Neural cell (in vitro differentiated cells): ENCODE measurements at regions not wholly inside any gene's neighbourhood (a gene's known extent, or its start where the extent isn't known, plus 50 kb on each side); places are given as distances from the start of the nearest gene placed in this dataset.

Experiments used
- H2AFZ ChIP-seq: fragments of 200-600, 300-800 bp; sonication (generic), shearing (Covaris generic); 2 replicates; pipeline ENCODE4 v1.6.0; 2014; ENCODE audit warnings: low read depth, mild to moderate bottlenecking, antibody characterized with exemption, low read length, moderate library complexity
- H3F3A ChIP-seq: fragments of 200-600 bp; shearing (Covaris generic); 2 replicates; pipeline ENCODE4 v1.6.1; 2016; ENCODE audit warnings: mild to moderate bottlenecking, moderate library complexity, mixed read lengths, antibody characterized with exemption, low read length; ENCODE audit not compliant: insufficient read depth, poor library complexity, severe bottlenecking
- H3K27ac ChIP-seq: fragments of 200-600, 300-800 bp; sonication (generic), shearing (Covaris generic); 2 replicates; pipeline ENCODE4 v1.5.1; 2014; ENCODE audit warnings: mild to moderate bottlenecking, low read length, moderate library complexity
- H3K27me3 ChIP-seq: fragments of 300-800, 200-600 bp; sonication (generic), shearing (Covaris generic); 2 replicates; pipeline ENCODE4 v1.6.0; 2014; ENCODE audit warnings: mild to moderate bottlenecking, low read depth, low read length, moderate library complexity; ENCODE audit not compliant: insufficient read depth
- H3K36me3 ChIP-seq: fragments of 300-800, 200-600 bp; sonication (generic), shearing (Covaris generic); 2 replicates; pipeline ENCODE4 v1.5.1; 2014; ENCODE audit warnings: mild to moderate bottlenecking, antibody characterized with exemption, low read length, moderate library complexity; ENCODE audit not compliant: insufficient read depth
- H3K4me2 ChIP-seq: fragments of 300-800, 200-600 bp; sonication (generic), shearing (Covaris generic); 2 replicates; pipeline ENCODE4 v1.6.0; 2014; ENCODE audit warnings: mild to moderate bottlenecking, low read length
- H3K4me3 ChIP-seq: fragments of 300-800, 200-600 bp; sonication (generic), shearing (Covaris generic); 2 replicates; pipeline ENCODE4 v1.5.1; 2014; ENCODE audit warnings: mild to moderate bottlenecking, low read length, moderate library complexity
- H3K79me2 ChIP-seq: fragments of 200-600 bp; shearing (Covaris generic); replicated peaks from 2 replicates; pipeline ENCODE4 v1.6.0; 2014; ENCODE audit warnings: mild to moderate bottlenecking, low read length, moderate library complexity; ENCODE audit not compliant: insufficient read depth
- H3K9ac ChIP-seq: fragments of 300-800, 200-600 bp; sonication (generic), shearing (Covaris generic); 2 replicates; pipeline ENCODE4 v1.6.1; 2016; ENCODE audit warnings: mild to moderate bottlenecking, low read length, mixed read lengths
- H3K9me2 ChIP-seq: fragments of 200-600 bp; shearing (Covaris generic); 2 replicates; pipeline ENCODE4 v1.6.1; 2016; ENCODE audit warnings: mild to moderate bottlenecking, low read length, mixed read lengths; ENCODE audit not compliant: insufficient read depth
- H3K9me3 ChIP-seq: fragments of 200-600, 300-800 bp; sonication (generic), shearing (Covaris generic); 2 replicates; pipeline ENCODE4 v1.6.1; 2016; ENCODE audit warnings: mild to moderate bottlenecking, mixed run types, low read length, moderate library complexity, mixed read lengths
- H4K20me1 ChIP-seq: fragments of 200-600 bp; shearing (Covaris generic); 2 replicates; pipeline ENCODE4 v1.6.1; 2016; ENCODE audit warnings: mild to moderate bottlenecking, mixed run types; ENCODE audit not compliant: insufficient read depth
- EP300 ChIP-seq: fragments of 450-650 bp; conservative IDR thresholded peaks from 2 replicates; pipeline ENCODE4 v1.6.1; 2014; ENCODE audit warnings: antibody characterized with exemption, mild to moderate bottlenecking, moderate library complexity; ENCODE audit not compliant: poor library complexity, severe bottlenecking
- EZH2 ChIP-seq: fragments of 200-600, 300-800 bp; shearing (Covaris generic), sonication (generic); IDR thresholded peaks from 2 replicates; pipeline ENCODE4 v1.6.1; 2014; ENCODE audit warnings: antibody characterized with exemption, low read length, borderline replicate concordance, mild to moderate bottlenecking; ENCODE audit not compliant: insufficient read depth, poor library complexity, severe bottlenecking
- MXI1 ChIP-seq: fragments of 450-650 bp; conservative IDR thresholded peaks from 2 replicates; pipeline ENCODE4 v1.6.1; 2014; ENCODE audit warnings: antibody characterized with exemption, mild to moderate bottlenecking; ENCODE audit not compliant: poor library complexity, severe bottlenecking
- POLR2AphosphoS5 ChIP-seq: IDR thresholded peaks from 2 replicates; pipeline ENCODE4 v1.6.1; 2012
- RAD21 ChIP-seq: fragments of 450-650 bp; conservative IDR thresholded peaks from 2 replicates; pipeline ENCODE4 v1.6.1; 2014; ENCODE audit warnings: antibody characterized with exemption, mild to moderate bottlenecking, moderate library complexity
- SMC3 ChIP-seq: fragments of 450-650 bp; conservative IDR thresholded peaks from 2 replicates; pipeline ENCODE4 v1.6.1; 2014; ENCODE audit warnings: antibody characterized with exemption, mild to moderate bottlenecking, moderate library complexity; ENCODE audit not compliant: poor library complexity
- TAF1 ChIP-seq: IDR thresholded peaks from 2 replicates; pipeline ENCODE4 v1.6.1; 2012; ENCODE audit warnings: low read depth
- TF ChIP-seq, protein P1 (sequence below): fragments of 450-650 bp; IDR thresholded peaks from 2 replicates; pipeline ENCODE4 v1.5.1; 2014; ENCODE audit warnings: antibody characterized with exemption, mild to moderate bottlenecking, moderate library complexity; ENCODE audit not compliant: poor library complexity, severe bottlenecking
- TF ChIP-seq, protein P2 (sequence below): IDR thresholded peaks from 2 replicates; pipeline ENCODE4 v1.6.1; 2012; ENCODE audit warnings: borderline replicate concordance

DNA sequence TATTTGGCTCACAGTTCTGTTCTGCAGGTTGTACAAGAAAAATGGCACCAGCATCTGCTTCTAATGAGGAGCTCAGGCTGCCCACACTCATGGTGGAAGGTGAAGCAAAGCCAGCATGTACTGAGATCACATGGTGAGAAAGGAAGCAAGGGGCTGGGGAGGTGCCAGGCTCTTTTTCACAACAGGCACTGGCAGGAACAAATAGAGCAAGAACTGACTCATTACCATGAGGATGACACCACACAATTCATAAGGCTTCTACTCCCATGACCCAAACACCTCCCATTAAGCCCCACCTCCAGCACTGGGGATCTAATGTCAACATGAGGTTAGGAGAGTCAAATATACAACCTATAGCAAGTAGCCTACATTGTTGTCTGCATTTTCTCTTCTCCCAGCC lies 522.6 kb downstream of the RFC3 start:
- H3K9me2 ChIP-seq: no peaks in the 10 kb centered on the region
- TF ChIP-seq MXI1: no peak
- no peak for TF ChIP-seq TAF1
- no peak for TF ChIP-seq RAD21
- no peak for TF ChIP-seq EP300
- no peak for TF ChIP-seq POLR2AphosphoS5
- TF ChIP-seq EZH2: no peak
- no peak for TF ChIP-seq SMC3
- TF ChIP-seq, protein P1, sequence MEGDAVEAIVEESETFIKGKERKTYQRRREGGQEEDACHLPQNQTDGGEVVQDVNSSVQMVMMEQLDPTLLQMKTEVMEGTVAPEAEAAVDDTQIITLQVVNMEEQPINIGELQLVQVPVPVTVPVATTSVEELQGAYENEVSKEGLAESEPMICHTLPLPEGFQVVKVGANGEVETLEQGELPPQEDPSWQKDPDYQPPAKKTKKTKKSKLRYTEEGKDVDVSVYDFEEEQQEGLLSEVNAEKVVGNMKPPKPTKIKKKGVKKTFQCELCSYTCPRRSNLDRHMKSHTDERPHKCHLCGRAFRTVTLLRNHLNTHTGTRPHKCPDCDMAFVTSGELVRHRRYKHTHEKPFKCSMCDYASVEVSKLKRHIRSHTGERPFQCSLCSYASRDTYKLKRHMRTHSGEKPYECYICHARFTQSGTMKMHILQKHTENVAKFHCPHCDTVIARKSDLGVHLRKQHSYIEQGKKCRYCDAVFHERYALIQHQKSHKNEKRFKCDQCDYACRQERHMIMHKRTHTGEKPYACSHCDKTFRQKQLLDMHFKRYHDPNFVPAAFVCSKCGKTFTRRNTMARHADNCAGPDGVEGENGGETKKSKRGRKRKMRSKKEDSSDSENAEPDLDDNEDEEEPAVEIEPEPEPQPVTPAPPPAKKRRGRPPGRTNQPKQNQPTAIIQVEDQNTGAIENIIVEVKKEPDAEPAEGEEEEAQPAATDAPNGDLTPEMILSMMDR: no peak
- TF ChIP-seq, protein P2, sequence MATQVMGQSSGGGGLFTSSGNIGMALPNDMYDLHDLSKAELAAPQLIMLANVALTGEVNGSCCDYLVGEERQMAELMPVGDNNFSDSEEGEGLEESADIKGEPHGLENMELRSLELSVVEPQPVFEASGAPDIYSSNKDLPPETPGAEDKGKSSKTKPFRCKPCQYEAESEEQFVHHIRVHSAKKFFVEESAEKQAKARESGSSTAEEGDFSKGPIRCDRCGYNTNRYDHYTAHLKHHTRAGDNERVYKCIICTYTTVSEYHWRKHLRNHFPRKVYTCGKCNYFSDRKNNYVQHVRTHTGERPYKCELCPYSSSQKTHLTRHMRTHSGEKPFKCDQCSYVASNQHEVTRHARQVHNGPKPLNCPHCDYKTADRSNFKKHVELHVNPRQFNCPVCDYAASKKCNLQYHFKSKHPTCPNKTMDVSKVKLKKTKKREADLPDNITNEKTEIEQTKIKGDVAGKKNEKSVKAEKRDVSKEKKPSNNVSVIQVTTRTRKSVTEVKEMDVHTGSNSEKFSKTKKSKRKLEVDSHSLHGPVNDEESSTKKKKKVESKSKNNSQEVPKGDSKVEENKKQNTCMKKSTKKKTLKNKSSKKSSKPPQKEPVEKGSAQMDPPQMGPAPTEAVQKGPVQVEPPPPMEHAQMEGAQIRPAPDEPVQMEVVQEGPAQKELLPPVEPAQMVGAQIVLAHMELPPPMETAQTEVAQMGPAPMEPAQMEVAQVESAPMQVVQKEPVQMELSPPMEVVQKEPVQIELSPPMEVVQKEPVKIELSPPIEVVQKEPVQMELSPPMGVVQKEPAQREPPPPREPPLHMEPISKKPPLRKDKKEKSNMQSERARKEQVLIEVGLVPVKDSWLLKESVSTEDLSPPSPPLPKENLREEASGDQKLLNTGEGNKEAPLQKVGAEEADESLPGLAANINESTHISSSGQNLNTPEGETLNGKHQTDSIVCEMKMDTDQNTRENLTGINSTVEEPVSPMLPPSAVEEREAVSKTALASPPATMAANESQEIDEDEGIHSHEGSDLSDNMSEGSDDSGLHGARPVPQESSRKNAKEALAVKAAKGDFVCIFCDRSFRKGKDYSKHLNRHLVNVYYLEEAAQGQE: no peak
- H3K27ac ChIP-seq: no peak overlapping the region
- no peak overlapping the region for H3K9ac ChIP-seq
- H3K9me3 ChIP-seq: no peaks in the 10 kb centered on the region
- no peaks in the 10 kb centered on the region for H3K27me3 ChIP-seq
- no peak overlapping the region for H3K4me3 ChIP-seq
- no peaks in the 10 kb centered on the region for H3F3A ChIP-seq
- H2AFZ ChIP-seq: no peak overlapping the region
- no peak overlapping the region for H3K4me2 ChIP-seq
- no peaks in the 10 kb centered on the region for H3K79me2 ChIP-seq
- no peaks in the 10 kb centered on the region for H3K36me3 ChIP-seq
- no peaks in the 10 kb centered on the region for H4K20me1 ChIP-seq

DNA sequence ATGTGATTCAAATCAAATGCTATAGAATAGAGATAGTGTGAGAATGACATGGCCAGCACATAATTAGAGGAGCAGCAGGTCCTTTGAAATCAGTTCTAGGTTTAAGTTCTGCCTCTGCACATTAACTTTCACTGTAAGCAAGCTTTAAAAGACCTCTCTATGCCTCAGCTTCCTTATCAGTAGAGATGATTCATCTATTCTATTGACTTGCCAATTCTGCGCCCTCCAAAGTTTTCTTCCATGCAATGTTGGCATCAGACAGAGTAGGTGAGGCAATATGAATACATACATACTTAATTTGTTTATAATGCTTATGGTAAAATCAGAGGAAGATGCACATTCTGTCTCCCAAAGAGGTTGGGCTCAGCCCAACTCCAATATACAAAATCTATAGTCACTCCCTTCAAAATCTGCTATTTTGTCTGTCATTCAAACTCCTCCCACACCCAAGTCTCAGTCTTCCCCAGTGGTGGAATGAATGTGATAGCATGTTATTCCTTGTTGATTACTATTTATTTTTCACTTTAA lies 525.5 kb downstream of the RFC3 start:
- H3K36me3 ChIP-seq: no peaks in the 10 kb centered on the region
- H3F3A ChIP-seq: no peaks in the 10 kb centered on the region
- H3K9ac ChIP-seq: no peak overlapping the region
- no peak for TF ChIP-seq EP300
- TF ChIP-seq, protein P1: no peak
- TF ChIP-seq POLR2AphosphoS5: no peak
- TF ChIP-seq, protein P2: no peak
- TF ChIP-seq RAD21: no peak
- no peak for TF ChIP-seq MXI1
- TF ChIP-seq SMC3: no peak
- no peak for TF ChIP-seq EZH2
- TF ChIP-seq TAF1: no peak
- no peak overlapping the region for H3K4me3 ChIP-seq
- no peak overlapping the region for H3K4me2 ChIP-seq
- no peaks in the 10 kb centered on the region for H3K79me2 ChIP-seq
- no peaks in the 10 kb centered on the region for H4K20me1 ChIP-seq
- no peaks in the 10 kb centered on the region for H3K9me3 ChIP-seq
- H3K27me3 ChIP-seq: no peaks in the 10 kb centered on the region
- no peak overlapping the region for H3K27ac ChIP-seq
- H3K9me2 ChIP-seq: no peaks in the 10 kb centered on the region
- H2AFZ ChIP-seq: no peak overlapping the region
